PC-3 (cell line): ENCODE measurements at regions not wholly inside any gene's neighbourhood (a gene's known extent, or its start where the extent isn't known, plus 50 kb on each side); places are given as distances from the start of the nearest gene placed in this dataset.

Experiments used
- CTCF ChIP-seq: fragments of 300-600 bp; sonication (generic); conservative IDR thresholded peaks from 2 replicates; pipeline ENCODE4 v1.5.1; 2017; ENCODE audit warnings: antibody characterized with exemption, low read depth, mild to moderate bottlenecking, low read length
- EZH2 ChIP-seq: fragments of 300-600 bp; sonication (generic); IDR thresholded peaks from one replicate; pipeline ENCODE4 v1.6.1; 2017; ENCODE audit warnings: antibody characterized with exemption, mild to moderate bottlenecking, low read length; ENCODE audit not compliant: unreplicated experiment

- TF ChIP-seq CTCF: no peak
- no peak for TF ChIP-seq EZH2
Observed at GRCh38 chr12:84191779-84192178, 720.8 kb downstream of the SLC6A15 start.
